H9 (cell line): ENCODE measurements at regions not wholly inside any gene's neighbourhood (a gene's known extent, or its start where the extent isn't known, plus 50 kb on each side); places are given as distances from the start of the nearest gene placed in this dataset.

Experiments used
- DNase-seq: peaks from one replicate; pipeline ENCODE4 v3.0.0-alpha.2; 2017
- H2AFZ ChIP-seq: one replicate; pipeline ENCODE4 v1.6.1; 2013; ENCODE audit warnings: mild to moderate bottlenecking, low read length, control low read depth, moderate library complexity
- H2AK5ac ChIP-seq: 2 replicates; pipeline ENCODE4 v1.6.1; 2013; ENCODE audit warnings: low read length, control low read depth, mixed read lengths; ENCODE audit not compliant: insufficient read length
- H2BK120ac ChIP-seq: one replicate; pipeline ENCODE4 v1.6.1; 2013; ENCODE audit warnings: low read depth, mild to moderate bottlenecking, low read length, control low read depth, inconsistent platforms; ENCODE audit not compliant: poor library complexity, severe bottlenecking
- H2BK12ac ChIP-seq: 2 replicates; pipeline ENCODE4 v1.6.1; 2013; ENCODE audit warnings: low read length, control low read depth, mixed read lengths, low read depth; ENCODE audit not compliant: insufficient read length
- H2BK15ac ChIP-seq: 2 replicates; pipeline ENCODE4 v1.6.1; 2013; ENCODE audit warnings: low read depth, low read length, control low read depth
- H2BK20ac ChIP-seq: one replicate; pipeline ENCODE4 v1.6.1; 2013; ENCODE audit warnings: low read depth, mild to moderate bottlenecking, low read length, control low read depth, inconsistent platforms; ENCODE audit not compliant: poor library complexity, severe bottlenecking
- H2BK5ac ChIP-seq: 2 replicates; pipeline ENCODE4 v1.6.1; 2013; ENCODE audit warnings: low read length, control low read depth, mixed read lengths; ENCODE audit not compliant: insufficient read length
- H3K14ac ChIP-seq: 2 replicates; pipeline ENCODE4 v1.6.1; 2013; ENCODE audit warnings: low read length, control low read depth; ENCODE audit not compliant: insufficient read depth
- H3K18ac ChIP-seq: 2 replicates; pipeline ENCODE4 v1.6.1; 2013; ENCODE audit warnings: low read depth, mild to moderate bottlenecking, mixed read lengths, low read length, control low read depth; ENCODE audit not compliant: insufficient read length
- H3K23ac ChIP-seq: 2 replicates; pipeline ENCODE4 v1.6.1; 2013; ENCODE audit warnings: low read length, control low read depth, mixed read lengths, low read depth; ENCODE audit not compliant: insufficient read length
- H3K23me2 ChIP-seq: 2 replicates; pipeline ENCODE4 v1.6.1; 2013; ENCODE audit warnings: low read depth, mild to moderate bottlenecking, mixed read lengths, low read length, control low read depth; ENCODE audit not compliant: insufficient read length, poor library complexity, severe bottlenecking
- H3K27ac ChIP-seq: 2 replicates; pipeline ENCODE4 v1.5.1; 2013; ENCODE audit warnings: low read length, control low read depth, mixed read lengths, low read depth; ENCODE audit not compliant: insufficient read length
- H3K27me3 ChIP-seq: 2 replicates; pipeline ENCODE4 v1.6.1; 2013; ENCODE audit warnings: low read length, control low read depth, inconsistent platforms; ENCODE audit not compliant: insufficient read depth
- H3K4ac ChIP-seq: 2 replicates; pipeline ENCODE4 v1.6.1; 2013; ENCODE audit warnings: low read depth, mild to moderate bottlenecking, control low read depth, inconsistent platforms, low read length, moderate library complexity
- H3K4me1 ChIP-seq: 2 replicates; pipeline ENCODE4 v1.6.1; 2013; ENCODE audit warnings: low read length, control low read depth, inconsistent platforms; ENCODE audit not compliant: insufficient read depth
- H3K4me2 ChIP-seq: 2 replicates; pipeline ENCODE4 v1.6.1; 2013; ENCODE audit warnings: low read length, control low read depth, mixed read lengths; ENCODE audit not compliant: insufficient read length, insufficient read depth
- H3K56ac ChIP-seq: 2 replicates; pipeline ENCODE4 v1.6.1; 2013; ENCODE audit warnings: low read depth, mild to moderate bottlenecking, mixed read lengths, low read length, control low read depth; ENCODE audit not compliant: insufficient read length
- H3K79me1 ChIP-seq: 2 replicates; pipeline ENCODE4 v1.6.1; 2013; ENCODE audit warnings: low read depth, mild to moderate bottlenecking, moderate library complexity, low read length, control low read depth, inconsistent platforms; ENCODE audit not compliant: insufficient read depth, poor library complexity, severe bottlenecking
- H3K79me2 ChIP-seq: 2 replicates; pipeline ENCODE4 v1.6.1; 2013; ENCODE audit warnings: low read length, control low read depth, inconsistent platforms; ENCODE audit not compliant: insufficient read depth
- H3K9ac ChIP-seq: 2 replicates; pipeline ENCODE4 v1.6.1; 2013; ENCODE audit warnings: low read length, control low read depth, mixed read lengths; ENCODE audit not compliant: insufficient read length; ENCODE audit errors: extremely low read depth
- H3K9me3 ChIP-seq: one replicate; pipeline ENCODE4 v1.6.1; 2013; ENCODE audit warnings: low read depth, low read length, inconsistent platforms; ENCODE audit not compliant: control insufficient read depth
- H3T11ph ChIP-seq: one replicate; pipeline ENCODE4 v1.6.1; 2013; ENCODE audit warnings: mild to moderate bottlenecking, low read length, control low read depth, inconsistent platforms
- H4K20me1 ChIP-seq: one replicate; pipeline ENCODE4 v1.6.1; 2013; ENCODE audit not compliant: control insufficient read depth, insufficient read length, insufficient read depth
- H4K5ac ChIP-seq: 2 replicates; pipeline ENCODE4 v1.6.1; 2013; ENCODE audit warnings: low read depth, mild to moderate bottlenecking, mixed read lengths, low read length, control low read depth; ENCODE audit not compliant: insufficient read length
- H4K8ac ChIP-seq: replicated peaks from 2 replicates; pipeline ENCODE4 v1.6.1; 2013; ENCODE audit warnings: low read length, control low read depth, mixed read lengths, low read depth; ENCODE audit not compliant: insufficient read length
- H4K91ac ChIP-seq: 2 replicates; pipeline ENCODE4 v1.6.1; 2013; ENCODE audit warnings: low read depth, mild to moderate bottlenecking, moderate library complexity, mixed read lengths, low read length, control low read depth; ENCODE audit not compliant: insufficient read length
- H3K27ac Mint-ChIP-seq, 3 experiments: 2 replicates in 2 of 3; 3 replicates in 1 of 3; pipeline ENCODE4 v1.8.0; 2020 to 2021; ENCODE audit warnings: mixed read lengths in 3 of 3, mild to moderate bottlenecking in 1 of 3, moderate library complexity in 1 of 3
- H3K27me3 Mint-ChIP-seq: 2 replicates; pipeline ENCODE4 v1.8.0; 2021; ENCODE audit warnings: low read depth, mild to moderate bottlenecking, moderate library complexity, mixed read lengths
- H3K36me3 Mint-ChIP-seq, 3 experiments: 2 replicates in 2 of 3; 3 replicates in 1 of 3; pipeline ENCODE4 v1.8.0; 2020 to 2021; ENCODE audit warnings: low read depth in 3 of 3, mixed read lengths in 3 of 3; ENCODE audit not compliant: insufficient read depth in 1 of 3
- H3K4me1 Mint-ChIP-seq, 2 experiments: 2 replicates each; pipeline ENCODE4 v1.8.0; 2020; ENCODE audit warnings: mixed read lengths in 2 of 2
- H3K4me3 Mint-ChIP-seq, 2 experiments: 2 replicates in 1 of 2; 3 replicates in 1 of 2; pipeline ENCODE4 v1.8.0; 2020 to 2021; ENCODE audit warnings: mild to moderate bottlenecking in 2 of 2, mixed read lengths in 2 of 2, moderate library complexity in 1 of 2
- H3K9me3 Mint-ChIP-seq, 2 experiments: 2 replicates in 1 of 2; 3 replicates in 1 of 2; pipeline ENCODE4 v1.8.0; 2020; ENCODE audit warnings: mild to moderate bottlenecking in 2 of 2, mixed read lengths in 2 of 2, moderate library complexity in 1 of 2
- WGBS: extraction: QIAGEN DNeasy Blood & Tissue Kit; methylation state at CpG from one replicate; pipeline ENCODE4 v1.1.7; 2013; ENCODE audit warnings: missing lambda C conversion rate, low lambda C conversion rate, mixed read lengths; ENCODE audit not compliant: insufficient read length; ENCODE audit errors: extremely low coverage; 5-methylcytosine and 5-hydroxymethylcytosine counted together
- TF ChIP-seq, protein P1 (sequence below): fragments of 200-600 bp; sonication (generic); conservative IDR thresholded peaks from 3 replicates; pipeline ENCODE4 v1.8.0; 2021; ENCODE audit warnings: antibody characterized with exemption, mild to moderate bottlenecking

GRCh38 chr4:156581282-156582063 is 390.1 kb downstream of the PDGFC start:
- H3K9ac ChIP-seq: no peak overlapping the region
- no peak overlapping the region for H3K18ac ChIP-seq
- Mint-ChIP-seq H3K9me3 (no peaks in the 10 kb centered on the region), H3K4me3 (no peak overlapping the region), H3K27me3 (no peaks in the 10 kb centered on the region), H3K36me3 (no peaks in the 10 kb centered on the region), H3K4me1 (0 out of 4 replicates have a peak, but pooled peaks cover 0 to 2% of the 10 kb centered on the region in 2 experiments), H3K27ac (no peak overlapping the region)
- H3K9me3 ChIP-seq: no peaks in the 10 kb centered on the region
- no peaks in the 10 kb centered on the region for H3K4me1 ChIP-seq
- no peaks in the 10 kb centered on the region for H3K27me3 ChIP-seq
- no peak overlapping the region for H3K4me2 ChIP-seq
- WGBS: no CpG with 5 or more reads among the region's 3 CpGs
- no peak overlapping the region for H3K4ac ChIP-seq
- no peak overlapping the region for H3T11ph ChIP-seq
- H4K8ac ChIP-seq: no peak overlapping the region
- H4K5ac ChIP-seq: no peak overlapping the region
- no peak for DNase-seq
- H2BK15ac ChIP-seq: no peak overlapping the region
- H2BK12ac ChIP-seq: no peak overlapping the region
- no peak overlapping the region for H3K27ac ChIP-seq
- no peak overlapping the region for H2BK20ac ChIP-seq
- H3K79me1 ChIP-seq: no peaks in the 10 kb centered on the region
- H3K23ac ChIP-seq: no peak overlapping the region
- no peaks in the 10 kb centered on the region for H4K20me1 ChIP-seq
- no peaks in the 10 kb centered on the region for H3K23me2 ChIP-seq
- no peaks in the 10 kb centered on the region for H3K79me2 ChIP-seq
- H2BK5ac ChIP-seq: no peak overlapping the region
- no peak overlapping the region for H2AFZ ChIP-seq
- TF ChIP-seq, protein P1, sequence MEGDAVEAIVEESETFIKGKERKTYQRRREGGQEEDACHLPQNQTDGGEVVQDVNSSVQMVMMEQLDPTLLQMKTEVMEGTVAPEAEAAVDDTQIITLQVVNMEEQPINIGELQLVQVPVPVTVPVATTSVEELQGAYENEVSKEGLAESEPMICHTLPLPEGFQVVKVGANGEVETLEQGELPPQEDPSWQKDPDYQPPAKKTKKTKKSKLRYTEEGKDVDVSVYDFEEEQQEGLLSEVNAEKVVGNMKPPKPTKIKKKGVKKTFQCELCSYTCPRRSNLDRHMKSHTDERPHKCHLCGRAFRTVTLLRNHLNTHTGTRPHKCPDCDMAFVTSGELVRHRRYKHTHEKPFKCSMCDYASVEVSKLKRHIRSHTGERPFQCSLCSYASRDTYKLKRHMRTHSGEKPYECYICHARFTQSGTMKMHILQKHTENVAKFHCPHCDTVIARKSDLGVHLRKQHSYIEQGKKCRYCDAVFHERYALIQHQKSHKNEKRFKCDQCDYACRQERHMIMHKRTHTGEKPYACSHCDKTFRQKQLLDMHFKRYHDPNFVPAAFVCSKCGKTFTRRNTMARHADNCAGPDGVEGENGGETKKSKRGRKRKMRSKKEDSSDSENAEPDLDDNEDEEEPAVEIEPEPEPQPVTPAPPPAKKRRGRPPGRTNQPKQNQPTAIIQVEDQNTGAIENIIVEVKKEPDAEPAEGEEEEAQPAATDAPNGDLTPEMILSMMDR: no peak
- no peak overlapping the region for H2BK120ac ChIP-seq
- H3K14ac ChIP-seq: no peak overlapping the region
- no peak overlapping the region for H4K91ac ChIP-seq
- H3K56ac ChIP-seq: no peak overlapping the region
- H2AK5ac ChIP-seq: no peak overlapping the region
